HG02759 (cell line): ENCODE measurements at regions not wholly inside any gene's neighbourhood (a gene's known extent, or its start where the extent isn't known, plus 50 kb on each side); places are given as distances from the start of the nearest gene placed in this dataset.

Experiments used
- ATAC-seq: cut with Tn5 transposase; IDR thresholded peaks from one replicate; pipeline ENCODE4 v1.9.1; 2021; ENCODE audit warnings: mild to moderate bottlenecking, moderate library complexity; ENCODE audit not compliant: unreplicated experiment

- no peak for ATAC-seq
Observed at GRCh38 chr4:120435179-120435578, 368.5 kb upstream of the MAD2L1 start.

GRCh38 chr4:120434756-120435155 is 368.1 kb upstream of the MAD2L1 start:
- no peak for ATAC-seq

- ATAC-seq, result no peak
Observed at GRCh38 chr4:120432301-120432860, 365.7 kb upstream of the MAD2L1 start.

- no peak for ATAC-seq
Observed at GRCh38 chr4:120431180-120431579, 364.5 kb upstream of the MAD2L1 start.

- no peak for ATAC-seq
Observed at GRCh38 chr4:120418146-120418545, 351.5 kb upstream of the MAD2L1 start.

- no peak for ATAC-seq
Observed at GRCh38 chr4:120415896-120416295, 349.2 kb upstream of the MAD2L1 start.

- no peak for ATAC-seq
Observed at GRCh38 chr4:120406960-120407359, 340.3 kb upstream of the MAD2L1 start.

GRCh38 chr4:120403296-120403695 is 336.6 kb upstream of the MAD2L1 start:
- no peak for ATAC-seq

GRCh38 chr4:120400441-120400840 is 333.8 kb upstream of the MAD2L1 start:
- no peak for ATAC-seq

- no peak for ATAC-seq
Observed at GRCh38 chr4:120399826-120400225, 333.2 kb upstream of the MAD2L1 start.

- ATAC-seq, result no peak
Observed at GRCh38 chr4:120395746-120396145, 329.1 kb upstream of the MAD2L1 start.

GRCh38 chr4:120355881-120356280 is 289.2 kb upstream of the MAD2L1 start:
- no peak for ATAC-seq

GRCh38 chr4:120354381-120354780 is 287.7 kb upstream of the MAD2L1 start:
- no peak for ATAC-seq

GRCh38 chr4:120353235-120353634 is 286.6 kb upstream of the MAD2L1 start:
- ATAC-seq, result peak; percentile 53

GRCh38 chr4:120352739-120353138 is 286.1 kb upstream of the MAD2L1 start:
- ATAC-seq, result no peak

GRCh38 chr4:120348948-120349347 is 282.3 kb upstream of the MAD2L1 start:
- ATAC-seq, result no peak

- no peak for ATAC-seq
Observed at GRCh38 chr4:120348521-120348920, 281.9 kb upstream of the MAD2L1 start.

- peak; percentile 66 for ATAC-seq
Observed at GRCh38 chr4:120331486-120332370, 265.1 kb upstream of the MAD2L1 start.

- no peak for ATAC-seq
Observed at GRCh38 chr4:120329386-120329785, 262.7 kb upstream of the MAD2L1 start.

- ATAC-seq, result no peak
Observed at GRCh38 chr4:120327276-120327675, 260.6 kb upstream of the MAD2L1 start.

GRCh38 chr4:120319046-120319767 is 252.6 kb upstream of the MAD2L1 start:
- ATAC-seq, result no peak
